ENCODE measurements at regions not wholly inside any gene's neighbourhood (a gene's known extent, or its start where the extent isn't known, plus 50 kb on each side); places are given as distances from the start of the nearest gene placed in this dataset.

- Histone ChIP-seq H3K9me3 (ENCODE audit: control insufficient read depth, insufficient read depth, low read length) (no peaks in the 10 kb centered on the region), H3K4me3 (ENCODE audit: low read depth, low read length) (no peak overlapping the region), H3K27me3 (ENCODE audit: control insufficient read depth, insufficient read depth, low read length) (peaks cover 4% of the 10 kb centered on the region), H3K27ac (ENCODE audit: low read depth, low read length) (no peak overlapping the region)
- ChIA-PET POLR2A (no interaction called here), CTCF (interaction anchor here (1.4 kb wide), 1 partner anchor 354 kb away, joined by 3 read pairs; no protein-coding TSS in a partner anchor)
- DNase-seq (ENCODE audit: low read depth, low spot score): no peak
- TF ChIP-seq, protein P1, sequence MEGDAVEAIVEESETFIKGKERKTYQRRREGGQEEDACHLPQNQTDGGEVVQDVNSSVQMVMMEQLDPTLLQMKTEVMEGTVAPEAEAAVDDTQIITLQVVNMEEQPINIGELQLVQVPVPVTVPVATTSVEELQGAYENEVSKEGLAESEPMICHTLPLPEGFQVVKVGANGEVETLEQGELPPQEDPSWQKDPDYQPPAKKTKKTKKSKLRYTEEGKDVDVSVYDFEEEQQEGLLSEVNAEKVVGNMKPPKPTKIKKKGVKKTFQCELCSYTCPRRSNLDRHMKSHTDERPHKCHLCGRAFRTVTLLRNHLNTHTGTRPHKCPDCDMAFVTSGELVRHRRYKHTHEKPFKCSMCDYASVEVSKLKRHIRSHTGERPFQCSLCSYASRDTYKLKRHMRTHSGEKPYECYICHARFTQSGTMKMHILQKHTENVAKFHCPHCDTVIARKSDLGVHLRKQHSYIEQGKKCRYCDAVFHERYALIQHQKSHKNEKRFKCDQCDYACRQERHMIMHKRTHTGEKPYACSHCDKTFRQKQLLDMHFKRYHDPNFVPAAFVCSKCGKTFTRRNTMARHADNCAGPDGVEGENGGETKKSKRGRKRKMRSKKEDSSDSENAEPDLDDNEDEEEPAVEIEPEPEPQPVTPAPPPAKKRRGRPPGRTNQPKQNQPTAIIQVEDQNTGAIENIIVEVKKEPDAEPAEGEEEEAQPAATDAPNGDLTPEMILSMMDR (IDR thresholded peaks at IDR 0.05; ENCODE audit: low read depth, low read length): no peak
Measured at GRCh38 chr10:44044549-44044948, 340.3 kb downstream of the CXCL12 start.

- DNase-seq (ENCODE audit: low read depth, low spot score): no peak
- Histone ChIP-seq H3K27ac (ENCODE audit: low read depth, low read length) (no peak overlapping the region), H3K9me3 (ENCODE audit: control insufficient read depth, insufficient read depth, low read length) (no peaks in the 10 kb centered on the region), H3K27me3 (ENCODE audit: control insufficient read depth, insufficient read depth, low read length) (peaks cover 4% of the 10 kb centered on the region), H3K4me3 (ENCODE audit: low read depth, low read length) (no peak overlapping the region)
- ChIA-PET POLR2A (no interaction called here), CTCF (interaction anchor here (1.4 kb wide), 1 partner anchor 353 kb away, joined by 3 read pairs; no protein-coding TSS in a partner anchor)
- TF ChIP-seq, protein P1 (IDR thresholded peaks at IDR 0.05; ENCODE audit: low read depth, low read length): no peak
Measured at GRCh38 chr10:44043646-44044375, 341.1 kb downstream of the CXCL12 start.

DNA sequence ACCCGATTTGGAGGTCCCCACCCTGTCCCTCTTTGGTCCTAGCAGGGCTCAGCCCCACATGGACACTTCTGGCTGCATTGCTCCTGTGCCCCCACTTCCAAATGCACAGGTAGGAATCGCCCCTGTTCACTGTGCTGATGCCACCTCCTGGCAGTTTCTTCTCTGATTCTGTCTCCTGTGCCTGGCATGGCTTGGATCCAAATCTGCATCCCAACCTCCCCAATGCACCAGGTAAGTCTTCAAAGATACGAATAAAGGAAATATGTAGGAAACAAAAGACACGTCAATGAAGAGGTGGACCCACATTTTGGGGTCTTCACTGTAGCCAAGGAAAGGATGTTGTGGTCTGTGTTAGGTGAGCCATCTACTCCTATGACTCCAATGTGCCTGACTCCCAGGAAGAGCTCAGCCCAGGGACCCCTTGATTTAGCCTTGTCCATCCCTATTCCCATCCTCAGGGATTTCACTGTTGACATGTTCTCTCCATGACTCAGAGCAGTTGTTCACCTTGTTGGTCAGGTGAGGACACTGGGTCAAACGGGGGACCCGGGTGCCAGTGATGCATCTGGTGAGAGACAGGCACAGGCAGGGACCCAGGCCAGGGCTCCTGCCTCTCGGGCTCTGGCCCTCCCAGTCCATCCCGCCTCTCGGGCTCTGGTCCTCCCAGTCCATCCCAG lies 341.8 kb downstream of the CXCL12 start:
- Histone ChIP-seq H3K4me3 (ENCODE audit: low read depth, low read length) (no peak overlapping the region), H3K27me3 (ENCODE audit: control insufficient read depth, insufficient read depth, low read length) (peaks cover 4% of the 10 kb centered on the region), H3K27ac (ENCODE audit: low read depth, low read length) (no peak overlapping the region), H3K9me3 (ENCODE audit: control insufficient read depth, insufficient read depth, low read length) (no peaks in the 10 kb centered on the region)
- POLR2A ChIA-PET: no interaction called here
- TF ChIP-seq, protein P1 (IDR thresholded peaks at IDR 0.05; ENCODE audit: low read depth, low read length): no peak
- CTCF ChIA-PET: no interaction called here
- DNase-seq (ENCODE audit: low read depth, low spot score): no peak

GRCh38 chr10:44042075-44042770 lies 342.7 kb downstream of the CXCL12 start:
- ChIA-PET CTCF (interaction anchor here (0.6 kb wide), 1 partner anchor 61 kb away, joined by 3 read pairs; no protein-coding TSS in a partner anchor), POLR2A (no interaction called here)
- Histone ChIP-seq H3K27me3 (ENCODE audit: control insufficient read depth, insufficient read depth, low read length) (peaks cover 4% of the 10 kb centered on the region), H3K9me3 (ENCODE audit: control insufficient read depth, insufficient read depth, low read length) (no peaks in the 10 kb centered on the region), H3K27ac (ENCODE audit: low read depth, low read length) (no peak overlapping the region), H3K4me3 (ENCODE audit: low read depth, low read length) (no peak overlapping the region)
- TF ChIP-seq, protein P1 (IDR thresholded peaks at IDR 0.05; ENCODE audit: low read depth, low read length): no peak
- no peak for DNase-seq (ENCODE audit: low read depth, low spot score)

DNA sequence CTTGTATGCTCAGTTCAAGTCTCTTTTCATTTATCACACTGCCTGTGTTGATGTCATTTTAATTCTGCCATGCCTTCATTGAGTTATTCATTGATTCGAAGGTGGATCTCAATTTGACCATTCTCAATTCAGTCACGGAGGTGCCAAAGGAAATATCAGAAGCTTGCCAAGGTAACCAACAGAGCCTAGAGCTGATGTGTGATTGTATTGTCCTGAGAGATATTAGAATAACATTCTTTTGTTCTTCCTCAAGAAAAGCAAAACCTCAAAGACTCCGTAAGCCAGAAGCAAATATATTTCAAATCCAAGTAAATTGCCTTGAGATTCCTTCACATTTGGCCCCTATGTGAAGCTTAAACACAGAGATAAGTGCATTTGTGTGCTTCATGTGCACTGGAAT lies 345.3 kb downstream of the CXCL12 start:
- no peak for DNase-seq (ENCODE audit: low read depth, low spot score)
- ChIA-PET POLR2A (no interaction called here), CTCF (no interaction called here)
- H3K9me3 ChIP-seq (ENCODE audit: control insufficient read depth, insufficient read depth, low read length): no peaks in the 10 kb centered on the region
- TF ChIP-seq, protein P1 (IDR thresholded peaks at IDR 0.05; ENCODE audit: low read depth, low read length): no peak
- no peak overlapping the region for H3K4me3 ChIP-seq (ENCODE audit: low read depth, low read length)
- H3K27me3 ChIP-seq (ENCODE audit: control insufficient read depth, insufficient read depth, low read length): peaks cover 4% of the 10 kb centered on the region
- H3K27ac ChIP-seq (ENCODE audit: low read depth, low read length): no peak overlapping the region
